CD4-positive, alpha-beta T cell (primary cell): ENCODE measurements at regions not wholly inside any gene's neighbourhood (a gene's known extent, or its start where the extent isn't known, plus 50 kb on each side); places are given as distances from the start of the nearest gene placed in this dataset.

ENCODE experiments used
- ATAC-seq: fragments of 200-7000 bp; cut with Tn5 transposase; one replicate; pipeline ENCODE4 v1.10.0; 2022; ENCODE audit warnings: mild to moderate bottlenecking; ENCODE audit not compliant: poor library complexity
- CTCF ChIA-PET: fragments of 350-600 bp; sonication (Branson Sonifier 250); formaldehyde crosslinking; loops from one replicate; lab custom pipeline; 2021; ENCODE audit warnings: antibody characterized with exemption, inconsistent platforms; lab: Charles Lee
- POLR2A ChIA-PET: fragments of 350-600 bp; sonication (Branson Sonifier 250); formaldehyde crosslinking; loops from one replicate; lab custom pipeline; 2021; ENCODE audit warnings: antibody characterized with exemption, inconsistent platforms; lab: Charles Lee
- DNase-seq, 14 experiments: peaks; one replicate each; pipeline ENCODE4 v3.0.0-alpha.2; 2013 to 2020; ENCODE audit warnings: mixed read lengths in 2 of 14
- H3K27ac ChIP-seq, 2 donors: one replicate each; pipeline versions ENCODE4 v1.5.1 to v1.7.0; 2013; ENCODE audit warnings: low read length in 2 of 2, low read depth in 1 of 2, mild to moderate bottlenecking in 1 of 2
- H3K27me3 ChIP-seq, 2 experiments: 1 replicate in 1 of 2; 2 replicates in 1 of 2; pipeline versions ENCODE4 v1.6.1 to v1.7.0; 2013; ENCODE audit warnings: low read length in 2 of 2, control low read depth in 1 of 2, mild to moderate bottlenecking in 1 of 2, moderate library complexity in 1 of 2; ENCODE audit not compliant: insufficient read depth in 2 of 2, control insufficient read depth in 1 of 2
- H3K36me3 ChIP-seq: one replicate; pipeline ENCODE4 v1.6.1; 2013; ENCODE audit warnings: low read length, control low read depth; ENCODE audit not compliant: insufficient read depth
- H3K4me1 ChIP-seq: one replicate; pipeline ENCODE4 v1.6.1; 2013; ENCODE audit warnings: low read length, control low read depth; ENCODE audit not compliant: insufficient read depth
- H3K4me3 ChIP-seq: one replicate; pipeline ENCODE4 v1.5.1; 2013; ENCODE audit warnings: mild to moderate bottlenecking, low read length, moderate library complexity
- H3K9me3 ChIP-seq, 2 experiments: 1 replicate in 1 of 2; 2 replicates in 1 of 2; pipeline versions ENCODE4 v1.6.1 to v1.7.0; 2013; ENCODE audit warnings: low read length in 2 of 2, mild to moderate bottlenecking in 2 of 2, control low read depth in 1 of 2, moderate library complexity in 1 of 2; ENCODE audit not compliant: control insufficient read depth in 1 of 2, insufficient read depth in 1 of 2
- H3K27ac Mint-ChIP-seq: one replicate; pipeline ENCODE4 v1.8.0; 2020; ENCODE audit warnings: mixed read lengths
- H3K27me3 Mint-ChIP-seq: one replicate; pipeline ENCODE4 v1.8.0; 2021; ENCODE audit warnings: mixed read lengths
- H3K36me3 Mint-ChIP-seq: one replicate; pipeline ENCODE4 v1.8.0; 2021; ENCODE audit warnings: low read depth, mixed read lengths
- H3K4me1 Mint-ChIP-seq: one replicate; pipeline ENCODE4 v1.8.0; 2021; ENCODE audit warnings: low read depth, mixed read lengths
- H3K4me3 Mint-ChIP-seq: one replicate; pipeline ENCODE4 v1.8.0; 2020; ENCODE audit warnings: mild to moderate bottlenecking, mixed read lengths
- H3K9me3 Mint-ChIP-seq: one replicate; pipeline ENCODE4 v1.8.0; 2020; ENCODE audit warnings: mixed read lengths
- CTCF ChIP-seq: fragments of 200-600 bp; IDR thresholded peaks from one replicate; pipeline ENCODE4 v1.8.0; 2022; ENCODE audit warnings: antibody characterized with exemption, mild to moderate bottlenecking
- intact Hi-C, 2 experiments: fragments of 100-400 bp; cut with DNase I in 1 of 2; cut with micrococcal nuclease in 1 of 2; formaldehyde crosslinking; loops; one replicate each; pipeline versions ENCODE4 v1.15.1 to v1.9.0; 2023 to 2025; cut with DNase I, micrococcal nuclease

DNA sequence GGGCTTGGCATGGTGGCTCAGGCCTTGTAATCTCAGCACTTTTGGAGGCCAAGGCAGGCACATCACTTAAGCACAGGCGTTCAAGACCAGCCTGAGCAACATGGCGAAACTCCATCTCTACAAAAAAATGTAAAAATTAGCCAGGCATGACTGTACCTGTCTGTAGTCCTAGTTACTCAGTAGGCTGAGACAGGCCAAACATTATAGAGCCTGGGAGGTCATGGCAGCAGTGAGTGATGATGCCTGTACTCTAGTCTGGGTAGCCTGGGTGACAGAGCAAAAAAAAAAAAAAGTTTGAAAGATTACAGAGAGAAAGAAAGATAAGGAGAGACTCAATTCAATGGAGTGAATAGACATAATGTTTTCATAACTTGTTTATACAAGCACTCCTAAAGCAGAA lies 556.5 kb upstream of the BRINP3 start:
- H3K36me3 ChIP-seq: no peaks in the 10 kb centered on the region
- ChIA-PET CTCF (no interaction called here), POLR2A (no interaction called here)
- Mint-ChIP-seq H3K27me3 (no peaks in the 10 kb centered on the region), H3K4me1 (no peaks in the 10 kb centered on the region), H3K4me3 (no peak overlapping the region), H3K36me3 (no peaks in the 10 kb centered on the region), H3K27ac (no peak overlapping the region), H3K9me3 (no peaks in the 10 kb centered on the region)
- DNase-seq (no peak), ATAC-seq (no peak)
- H3K4me1 ChIP-seq: no peaks in the 10 kb centered on the region
- no peak overlapping the region for H3K27ac ChIP-seq
- TF ChIP-seq CTCF: no peak
- H3K27me3 ChIP-seq: no peaks in the 10 kb centered on the region
- H3K9me3 ChIP-seq: peaks cover 0 to 3% of the 10 kb centered on the region in 2 experiments
- intact Hi-C loops: no loop called here
- no peak overlapping the region for H3K4me3 ChIP-seq

GRCh38 chr1:191043066-191043465 lies 565.4 kb upstream of the BRINP3 start:
- Histone ChIP-seq H3K27me3 (no peaks in the 10 kb centered on the region), H3K27ac (no peak overlapping the region), H3K9me3 (peaks cover 0 to 3% of the 10 kb centered on the region in 2 experiments), H3K36me3 (no peaks in the 10 kb centered on the region), H3K4me3 (no peak overlapping the region), H3K4me1 (no peaks in the 10 kb centered on the region)
- no peaks in the 10 kb centered on the region for H3K36me3 Mint-ChIP-seq
- no peaks in the 10 kb centered on the region for H3K4me1 Mint-ChIP-seq
- H3K27ac Mint-ChIP-seq: no peak overlapping the region
- TF ChIP-seq CTCF: no peak
- intact Hi-C loops: no loop called here
- ChIA-PET POLR2A (no interaction called here), CTCF (no interaction called here)
- peaks cover 7% of the 10 kb centered on the region for H3K9me3 Mint-ChIP-seq
- no peak for ATAC-seq
- H3K4me3 Mint-ChIP-seq: no peak overlapping the region
- H3K27me3 Mint-ChIP-seq: no peaks in the 10 kb centered on the region
- no peak for DNase-seq

- Histone ChIP-seq H3K9me3 (peaks cover 0 to 5% of the 10 kb centered on the region in 2 experiments), H3K4me1 (no peaks in the 10 kb centered on the region), H3K36me3 (no peaks in the 10 kb centered on the region), H3K4me3 (no peak overlapping the region), H3K27ac (no peak overlapping the region), H3K27me3 (no peaks in the 10 kb centered on the region)
- H3K27ac Mint-ChIP-seq: no peak overlapping the region
- DNase-seq: no peak
- H3K27me3 Mint-ChIP-seq: no peaks in the 10 kb centered on the region
- ChIA-PET CTCF (no interaction called here), POLR2A (no interaction called here)
- H3K4me3 Mint-ChIP-seq: no peak overlapping the region
- peaks cover 13% of the 10 kb centered on the region for H3K9me3 Mint-ChIP-seq
- no peak for ATAC-seq
- intact Hi-C loops: no loop called here
- no peak for TF ChIP-seq CTCF
- H3K4me1 Mint-ChIP-seq: no peaks in the 10 kb centered on the region
- no peaks in the 10 kb centered on the region for H3K36me3 Mint-ChIP-seq
These were observed 572.1 kb upstream of the BRINP3 start for GRCh38 chr1:191049781-191050180.
